ENCODE measurements at regions not wholly inside any gene's neighbourhood (a gene's known extent, or its start where the extent isn't known, plus 50 kb on each side); places are given as distances from the start of the nearest gene placed in this dataset.

GRCh38 chr6:74504941-74505340 lies 700.9 kb downstream of the COL12A1 start:
- no peak overlapping the region for H3K9ac ChIP-seq (ENCODE audit: low read length)
- H2AFZ ChIP-seq (ENCODE audit: insufficient read depth, low read depth, low read length, poor library complexity, severe bottlenecking), result no peak overlapping the region
- peaks cover 1 to 13% (median 9%) of the 10 kb centered on the region in 3 donors for H3K9me3 ChIP-seq (ENCODE audit: control extremely low read depth in 1 of 3, control insufficient read depth in 2 of 3, insufficient read depth in 1 of 3, low read length in 2 of 3)
- no peaks in the 10 kb centered on the region for H3K36me3 ChIP-seq (replicated peaks in 1 of 2; ENCODE audit: control extremely low read depth in 1 of 2, control insufficient read depth in 1 of 2, extremely low read depth in 1 of 2, insufficient read depth in 2 of 2, low read length in 1 of 2)
- intact Hi-C loops (cut with micrococcal nuclease), result no loop called here
- Mint-ChIP-seq H3K4me3 (no peak overlapping the region), H3K27me3 (no peaks in the 10 kb centered on the region), H3K4me1 (no peaks in the 10 kb centered on the region), H3K9me3 (ENCODE audit: insufficient read depth) (peaks cover 19% of the 10 kb centered on the region), H3K27ac (no peak overlapping the region)
- no CpG with 5 or more reads among the region's 3 CpGs for WGBS (ENCODE audit: insufficient coverage)
- H3K27me3 ChIP-seq (replicated peaks in 1 of 4; ENCODE audit: control extremely low read depth in 1 of 4, control insufficient read depth in 3 of 4, insufficient read depth in 4 of 4, low read length in 3 of 4), result no peaks in the 10 kb centered on the region
- no peak for DNase-seq
- POLR2A ChIA-PET, result no interaction called here
- H3K27ac ChIP-seq (ENCODE audit: low read length in 2 of 2), result no peak overlapping the region
- ATAC-seq (ENCODE audit: low read depth), result no peak
- TF ChIP-seq CTCF (IDR thresholded peaks at IDR 0.05), result no peak
- TF ChIP-seq EZH2 (IDR thresholded peaks at IDR 0.05; ENCODE audit: borderline replicate concordance, insufficient read depth, low read depth, low read length, poor library complexity, severe bottlenecking), result no peak
- no peaks in the 10 kb centered on the region for H4K20me1 ChIP-seq (ENCODE audit: control insufficient read depth, insufficient read depth, low read length, poor library complexity, severe bottlenecking)
- no peaks in the 10 kb centered on the region for H3K79me2 ChIP-seq (ENCODE audit: control insufficient read depth, insufficient read depth, low read length)
- H3K4me2 ChIP-seq (replicated peaks; ENCODE audit: low read depth, low read length, poor library complexity, severe bottlenecking), result no peak overlapping the region
- CTCF ChIA-PET, result no interaction called here
- no peaks in the 10 kb centered on the region for H3K4me1 ChIP-seq (ENCODE audit: control insufficient read depth in 2 of 2, insufficient read depth in 2 of 2, low read length in 2 of 2)
- H3K4me3 ChIP-seq (ENCODE audit: control extremely low read depth in 1 of 5, extremely low read depth in 1 of 5, insufficient read depth in 1 of 5, low read depth in 2 of 5, low read length in 4 of 5), result no peak overlapping the region

- WGBS (ENCODE audit: insufficient coverage), result 31% methylated on average over 1 of the region's 1 CpG
Measured at GRCh38 chr6:74492587-74492986, 713.3 kb downstream of the COL12A1 start.

More at GRCh38 chr6:74492587-74492986, 713.3 kb downstream of the COL12A1 start:
- DNase-seq (no peak), ATAC-seq (ENCODE audit: low read depth) (no peak)
- Histone ChIP-seq H2AFZ (ENCODE audit: insufficient read depth, low read depth, low read length, poor library complexity, severe bottlenecking) (no peak overlapping the region), H4K20me1 (ENCODE audit: control insufficient read depth, insufficient read depth, low read length, poor library complexity, severe bottlenecking) (no peaks in the 10 kb centered on the region), H3K9me3 (ENCODE audit: control extremely low read depth in 1 of 3, control insufficient read depth in 2 of 3, insufficient read depth in 1 of 3, low read length in 2 of 3) (no peaks in the 10 kb centered on the region), H3K36me3 (replicated peaks in 1 of 2; ENCODE audit: control extremely low read depth in 1 of 2, control insufficient read depth in 1 of 2, extremely low read depth in 1 of 2, insufficient read depth in 2 of 2, low read length in 1 of 2) (no peaks in the 10 kb centered on the region), H3K4me2 (replicated peaks; ENCODE audit: low read depth, low read length, poor library complexity, severe bottlenecking) (no peak overlapping the region), H3K79me2 (ENCODE audit: control insufficient read depth, insufficient read depth, low read length) (no peaks in the 10 kb centered on the region), H3K27me3 (replicated peaks in 1 of 4; ENCODE audit: control extremely low read depth in 1 of 4, control insufficient read depth in 3 of 4, insufficient read depth in 4 of 4, low read length in 3 of 4) (no peaks in the 10 kb centered on the region), H3K4me3 (ENCODE audit: control extremely low read depth in 1 of 5, extremely low read depth in 1 of 5, insufficient read depth in 1 of 5, low read depth in 2 of 5, low read length in 4 of 5) (no peak overlapping the region), H3K9ac (ENCODE audit: low read length) (no peak overlapping the region), H3K27ac (ENCODE audit: low read length in 2 of 2) (no peak overlapping the region), H3K4me1 (ENCODE audit: control insufficient read depth in 2 of 2, insufficient read depth in 2 of 2, low read length in 2 of 2) (no peaks in the 10 kb centered on the region)
- POLR2A ChIA-PET, result no interaction called here
- Mint-ChIP-seq H3K9me3 (ENCODE audit: insufficient read depth) (peaks cover 2% of the 10 kb centered on the region), H3K4me3 (no peak overlapping the region), H3K27me3 (no peaks in the 10 kb centered on the region), H3K4me1 (no peaks in the 10 kb centered on the region), H3K27ac (no peak overlapping the region)
- intact Hi-C loops (cut with micrococcal nuclease), result no loop called here
- TF ChIP-seq EZH2 (IDR thresholded peaks at IDR 0.05; ENCODE audit: borderline replicate concordance, insufficient read depth, low read depth, low read length, poor library complexity, severe bottlenecking) (no peak), CTCF (IDR thresholded peaks at IDR 0.05) (no peak)
- CTCF ChIA-PET, result no interaction called here
